Lower leg skin (tissue), 4 donors: ENCODE measurements at regions not wholly inside any gene's neighbourhood (a gene's known extent, or its start where the extent isn't known, plus 50 kb on each side); places are given as distances from the start of the nearest gene placed in this dataset.

ENCODE experiments used
- DNase-seq, 2 donors: peaks; one replicate each; pipeline ENCODE4 v3.0.0-alpha.2; 2019; ENCODE audit warnings: low spot score in 2 of 2
- H3K4me3 ChIP-seq: fragments of 200-600 bp; sonication (generic); 2 replicates; pipeline ENCODE4 v1.5.1; 2017; ENCODE audit warnings: mild to moderate bottlenecking, low read depth; ENCODE audit not compliant: poor library complexity, severe bottlenecking
- POLR2A ChIP-seq, 2 donors: fragments of 450-650 bp; IDR thresholded peaks; one replicate each; pipeline ENCODE4 v1.6.1; 2016 to 2017; ENCODE audit warnings: antibody characterized with exemption in 2 of 2, mild to moderate bottlenecking in 1 of 2, moderate library complexity in 1 of 2
- WGBS, 2 donors: methylation state at CpG; one replicate each; pipeline ENCODE4 v1.1.5; 2018; 5-methylcytosine and 5-hydroxymethylcytosine counted together
- intact Hi-C: fragments of 100-400 bp; cut with DNase I; formaldehyde crosslinking; loops from one replicate; pipeline ENCODE4 v1.15.0; 2023; ENCODE audit warnings: low total_unique reads
- TF ChIP-seq, protein P1 (sequence below), 3 donors: fragments of 450-650 bp; IDR thresholded peaks; one replicate each; pipeline ENCODE4 v1.5.1; 2016; ENCODE audit warnings: antibody characterized with exemption in 3 of 3, mild to moderate bottlenecking in 3 of 3, moderate library complexity in 2 of 3

DNA sequence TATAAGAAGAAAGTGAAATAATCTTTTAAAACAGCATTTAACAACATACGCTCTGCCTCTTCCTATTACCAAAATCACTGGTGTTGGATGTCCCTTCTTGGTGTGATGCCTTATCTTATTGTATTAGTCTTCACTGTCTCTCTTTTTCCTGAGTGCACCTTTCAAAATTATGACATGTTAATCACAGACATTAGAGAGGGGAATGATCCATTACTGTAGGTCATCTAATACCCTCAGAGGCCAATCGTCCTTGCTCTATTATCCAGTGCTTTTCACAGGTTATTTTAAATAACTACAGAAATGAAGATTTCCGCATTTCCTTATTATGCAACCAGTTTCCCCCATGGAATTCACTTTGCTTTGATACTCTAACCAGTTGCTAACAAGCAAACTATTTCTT, 1292.7 kb downstream of the MAT2B start:
- intact Hi-C loops = no loop called here
- no peak for TF ChIP-seq POLR2A (IDR thresholded peaks at IDR 0.05)
- TF ChIP-seq, protein P1, sequence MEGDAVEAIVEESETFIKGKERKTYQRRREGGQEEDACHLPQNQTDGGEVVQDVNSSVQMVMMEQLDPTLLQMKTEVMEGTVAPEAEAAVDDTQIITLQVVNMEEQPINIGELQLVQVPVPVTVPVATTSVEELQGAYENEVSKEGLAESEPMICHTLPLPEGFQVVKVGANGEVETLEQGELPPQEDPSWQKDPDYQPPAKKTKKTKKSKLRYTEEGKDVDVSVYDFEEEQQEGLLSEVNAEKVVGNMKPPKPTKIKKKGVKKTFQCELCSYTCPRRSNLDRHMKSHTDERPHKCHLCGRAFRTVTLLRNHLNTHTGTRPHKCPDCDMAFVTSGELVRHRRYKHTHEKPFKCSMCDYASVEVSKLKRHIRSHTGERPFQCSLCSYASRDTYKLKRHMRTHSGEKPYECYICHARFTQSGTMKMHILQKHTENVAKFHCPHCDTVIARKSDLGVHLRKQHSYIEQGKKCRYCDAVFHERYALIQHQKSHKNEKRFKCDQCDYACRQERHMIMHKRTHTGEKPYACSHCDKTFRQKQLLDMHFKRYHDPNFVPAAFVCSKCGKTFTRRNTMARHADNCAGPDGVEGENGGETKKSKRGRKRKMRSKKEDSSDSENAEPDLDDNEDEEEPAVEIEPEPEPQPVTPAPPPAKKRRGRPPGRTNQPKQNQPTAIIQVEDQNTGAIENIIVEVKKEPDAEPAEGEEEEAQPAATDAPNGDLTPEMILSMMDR (IDR thresholded peaks at IDR 0.05) = no peak
- WGBS, 2 donors = 64 to 67% methylated on average over 3 of the region's 3 CpGs

DNA sequence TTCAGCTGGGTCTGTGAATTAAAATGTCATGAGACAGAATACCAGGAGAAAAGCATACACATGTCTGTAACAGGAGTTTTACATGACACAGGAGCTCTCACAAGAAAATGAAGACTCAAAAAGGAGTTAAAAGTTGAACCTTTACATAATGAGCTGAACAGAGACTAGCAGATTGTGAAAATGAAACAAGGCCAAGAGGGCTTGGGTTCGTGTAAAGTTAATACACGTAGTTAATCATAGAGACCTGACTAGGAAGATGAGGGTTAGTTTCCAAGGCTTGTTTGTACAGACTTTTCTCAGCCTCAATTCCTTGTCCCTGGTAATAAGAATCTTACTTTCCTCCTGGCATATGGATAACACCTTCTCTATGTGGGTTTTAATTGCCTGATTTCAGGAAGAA, 1294.0 kb downstream of the MAT2B start:
- no peak for TF ChIP-seq POLR2A (IDR thresholded peaks at IDR 0.05)
- TF ChIP-seq, protein P1 (IDR thresholded peaks at IDR 0.05) = no peak
- no peak overlapping the region for H3K4me3 ChIP-seq
- DNase-seq = no peak
- intact Hi-C loops = no loop called here
- 57 to 70% methylated on average over 2 of the region's 2 CpGs for WGBS, 2 donors

More for the DNA sequence above, 1292.7 kb downstream of the MAT2B start:
- no peak for DNase-seq
- H3K4me3 ChIP-seq = no peak overlapping the region

DNA sequence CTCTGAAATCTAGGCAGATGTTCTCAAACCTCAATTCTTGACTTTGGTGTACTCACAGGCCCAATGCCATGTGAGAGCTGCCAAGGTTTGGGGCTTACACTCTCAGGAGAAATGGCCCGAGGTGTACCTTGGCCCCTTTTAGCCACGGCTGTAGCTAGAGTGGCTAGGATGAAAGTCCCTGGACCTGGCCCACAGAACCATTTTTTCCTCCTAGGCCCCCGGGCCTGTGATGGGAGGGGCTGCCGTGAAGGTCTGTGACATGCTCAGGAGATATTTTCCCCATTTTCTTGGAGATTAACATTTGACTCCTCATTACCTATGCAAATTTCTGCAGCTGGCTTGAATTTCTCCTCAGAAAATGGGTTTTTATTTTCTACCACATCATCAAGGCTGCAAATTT, 1296.5 kb downstream of the MAT2B start:
- intact Hi-C loops = no loop called here
- no peak overlapping the region for H3K4me3 ChIP-seq
- TF ChIP-seq, protein P1 (IDR thresholded peaks at IDR 0.05) = no peak
- no peak for TF ChIP-seq POLR2A (IDR thresholded peaks at IDR 0.05)
- WGBS, 2 donors = 86 to 92% methylated on average over 4 of the region's 4 CpGs
- DNase-seq = no peak

DNA sequence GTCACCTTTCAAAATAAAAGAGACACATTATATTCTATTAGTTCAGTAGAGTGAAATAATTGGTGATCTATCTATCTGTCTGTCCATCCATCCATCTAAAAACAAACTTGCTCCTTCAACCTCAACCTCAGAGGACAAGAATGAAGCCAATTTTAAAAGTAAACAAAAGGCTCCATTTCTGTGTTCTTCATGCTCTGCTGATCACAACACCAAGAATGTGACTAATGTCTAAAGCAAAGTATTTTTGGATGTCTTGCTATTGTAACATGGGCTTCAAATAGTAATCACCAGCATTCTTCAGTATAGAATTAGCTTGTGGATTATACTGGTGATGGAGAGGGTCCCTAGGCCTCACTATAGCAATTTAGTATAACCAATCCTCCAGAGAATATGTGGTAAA, 1304.4 kb downstream of the MAT2B start:
- DNase-seq = no peak
- no peak for TF ChIP-seq POLR2A (IDR thresholded peaks at IDR 0.05)
- TF ChIP-seq, protein P1 (IDR thresholded peaks at IDR 0.05) = no peak
- intact Hi-C loops = loop anchor here (5.0 kb wide), 1 partner anchor 1312 kb away; no protein-coding TSS in a partner anchor
- no peak overlapping the region for H3K4me3 ChIP-seq

- no peak overlapping the region for H3K4me3 ChIP-seq
- TF ChIP-seq, protein P1 (IDR thresholded peaks at IDR 0.05) = no peak
- no peak for TF ChIP-seq POLR2A (IDR thresholded peaks at IDR 0.05)
- WGBS, 2 donors = 50 to 74% methylated on average over 1 of the region's 1 CpG
- DNase-seq = no peak
- intact Hi-C loops = no loop called here
These were observed 1313.0 kb downstream of the MAT2B start for GRCh38 chr5:164818445-164818844.

GRCh38 chr5:164824671-164825070, 1319.3 kb downstream of the MAT2B start:
- no peak overlapping the region for H3K4me3 ChIP-seq
- TF ChIP-seq, protein P1 (IDR thresholded peaks at IDR 0.05) = no peak
- no peak for TF ChIP-seq POLR2A (IDR thresholded peaks at IDR 0.05)
- DNase-seq = no peak
- intact Hi-C loops = no loop called here
- 45 to 51% methylated on average over 6 of the region's 6 CpGs for WGBS, 2 donors
